HFFc6 (cell line): ENCODE measurements at regions not wholly inside any gene's neighbourhood (a gene's known extent, or its start where the extent isn't known, plus 50 kb on each side); places are given as distances from the start of the nearest gene placed in this dataset.

Source experiments
- DNase-seq: peaks from one replicate; pipeline ENCODE4 v3.0.0-alpha.2; 2018
- H3K27ac Mint-ChIP-seq: 2 replicates; pipeline ENCODE4 v1.8.0; 2020; ENCODE audit warnings: mild to moderate bottlenecking, mixed read lengths
- H3K27me3 Mint-ChIP-seq: 2 replicates; pipeline ENCODE4 v1.8.0; 2021; ENCODE audit warnings: mild to moderate bottlenecking, moderate library complexity, mixed read lengths; ENCODE audit not compliant: insufficient read depth
- H3K36me3 Mint-ChIP-seq: 2 replicates; pipeline ENCODE4 v1.8.0; 2021; ENCODE audit warnings: low read depth, mixed read lengths
- H3K4me1 Mint-ChIP-seq: 2 replicates; pipeline ENCODE4 v1.8.0; 2020; ENCODE audit warnings: low read depth, mixed read lengths
- H3K4me3 Mint-ChIP-seq: 2 replicates; pipeline ENCODE4 v1.8.0; 2020; ENCODE audit warnings: mild to moderate bottlenecking, moderate library complexity, mixed read lengths
- H3K9me3 Mint-ChIP-seq: 2 replicates; pipeline ENCODE4 v1.8.0; 2020; ENCODE audit warnings: mild to moderate bottlenecking, mixed read lengths
- TF ChIP-seq, protein P1 (sequence below): fragments of 200-600 bp; sonication (generic); IDR thresholded peaks from 2 replicates; pipeline ENCODE4 v1.5.0; 2021; ENCODE audit warnings: antibody characterized with exemption, mild to moderate bottlenecking

DNA sequence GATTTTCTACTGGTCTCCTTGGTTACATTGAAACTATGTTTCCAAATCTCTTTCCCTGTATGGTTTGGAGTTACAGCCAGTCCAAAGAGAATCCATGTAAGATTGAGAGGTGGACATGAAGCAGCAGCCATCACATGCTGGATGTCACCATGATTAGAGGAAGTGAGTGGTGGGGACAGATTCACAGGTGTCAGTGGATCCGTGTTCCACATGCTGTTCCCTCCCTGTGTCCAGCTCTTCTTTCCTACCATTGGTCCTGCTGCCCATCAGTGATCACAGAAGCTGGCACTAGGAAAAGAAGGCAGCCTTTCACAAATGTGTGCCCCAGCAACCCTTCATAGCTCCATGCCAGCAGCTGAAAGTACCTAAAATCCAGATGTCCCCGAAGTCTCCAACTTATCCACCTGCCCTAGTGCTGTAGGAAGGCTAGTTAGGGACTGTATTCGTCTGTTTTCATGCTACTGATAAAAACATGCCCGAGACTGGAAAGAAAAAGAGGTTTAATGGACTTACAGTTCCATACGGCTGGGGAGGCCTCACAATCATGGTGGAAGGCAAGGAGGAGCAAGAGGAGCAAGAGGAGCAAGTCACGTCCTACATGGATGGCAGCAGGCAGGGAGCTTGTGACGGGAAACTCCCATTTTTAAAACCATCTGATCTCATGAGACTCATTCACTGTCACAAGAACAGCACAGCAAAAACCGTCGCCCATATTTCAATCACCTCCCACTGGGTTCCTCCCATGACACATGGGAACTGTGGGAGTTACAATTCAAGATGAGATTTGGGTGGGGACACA is 207.5 kb downstream of the INSIG2 start:
- Mint-ChIP-seq H3K4me3 (no peak overlapping the region), H3K9me3 (peaks cover 36% of the 10 kb centered on the region), H3K4me1 (no peaks in the 10 kb centered on the region), H3K36me3 (no peaks in the 10 kb centered on the region), H3K27ac (no peak overlapping the region), H3K27me3 (peaks cover 4% of the 10 kb centered on the region; the same call in 1 of the 2 replicates)
- TF ChIP-seq, protein P1, sequence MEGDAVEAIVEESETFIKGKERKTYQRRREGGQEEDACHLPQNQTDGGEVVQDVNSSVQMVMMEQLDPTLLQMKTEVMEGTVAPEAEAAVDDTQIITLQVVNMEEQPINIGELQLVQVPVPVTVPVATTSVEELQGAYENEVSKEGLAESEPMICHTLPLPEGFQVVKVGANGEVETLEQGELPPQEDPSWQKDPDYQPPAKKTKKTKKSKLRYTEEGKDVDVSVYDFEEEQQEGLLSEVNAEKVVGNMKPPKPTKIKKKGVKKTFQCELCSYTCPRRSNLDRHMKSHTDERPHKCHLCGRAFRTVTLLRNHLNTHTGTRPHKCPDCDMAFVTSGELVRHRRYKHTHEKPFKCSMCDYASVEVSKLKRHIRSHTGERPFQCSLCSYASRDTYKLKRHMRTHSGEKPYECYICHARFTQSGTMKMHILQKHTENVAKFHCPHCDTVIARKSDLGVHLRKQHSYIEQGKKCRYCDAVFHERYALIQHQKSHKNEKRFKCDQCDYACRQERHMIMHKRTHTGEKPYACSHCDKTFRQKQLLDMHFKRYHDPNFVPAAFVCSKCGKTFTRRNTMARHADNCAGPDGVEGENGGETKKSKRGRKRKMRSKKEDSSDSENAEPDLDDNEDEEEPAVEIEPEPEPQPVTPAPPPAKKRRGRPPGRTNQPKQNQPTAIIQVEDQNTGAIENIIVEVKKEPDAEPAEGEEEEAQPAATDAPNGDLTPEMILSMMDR, result no peak
- DNase-seq, result no peak

DNA sequence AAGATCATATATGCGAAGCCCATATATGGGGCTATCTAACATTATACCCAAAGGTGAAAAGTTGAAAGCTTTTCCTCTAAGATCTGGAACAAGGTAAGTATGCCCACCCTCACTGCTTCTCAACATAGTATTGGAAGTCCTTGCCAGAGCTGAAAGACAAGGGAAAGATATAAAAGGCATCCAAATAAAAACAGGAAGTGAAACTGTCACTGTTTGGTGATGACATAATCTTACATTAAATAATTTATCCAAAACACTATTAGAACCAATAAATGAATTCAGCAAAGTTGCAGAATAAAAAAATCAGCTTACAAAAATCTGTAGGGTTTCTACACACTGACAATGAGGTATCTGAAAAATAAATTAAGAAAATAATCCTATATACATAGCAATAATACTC is 205.8 kb downstream of the INSIG2 start:
- Mint-ChIP-seq H3K27ac (no peak overlapping the region), H3K27me3 (peaks cover 4% of the 10 kb centered on the region; the same call in 1 of the 2 replicates), H3K9me3 (peaks cover 32% of the 10 kb centered on the region), H3K4me1 (no peaks in the 10 kb centered on the region), H3K36me3 (no peaks in the 10 kb centered on the region), H3K4me3 (no peak overlapping the region)
- no peak for DNase-seq
- TF ChIP-seq, protein P1, result no peak

DNA sequence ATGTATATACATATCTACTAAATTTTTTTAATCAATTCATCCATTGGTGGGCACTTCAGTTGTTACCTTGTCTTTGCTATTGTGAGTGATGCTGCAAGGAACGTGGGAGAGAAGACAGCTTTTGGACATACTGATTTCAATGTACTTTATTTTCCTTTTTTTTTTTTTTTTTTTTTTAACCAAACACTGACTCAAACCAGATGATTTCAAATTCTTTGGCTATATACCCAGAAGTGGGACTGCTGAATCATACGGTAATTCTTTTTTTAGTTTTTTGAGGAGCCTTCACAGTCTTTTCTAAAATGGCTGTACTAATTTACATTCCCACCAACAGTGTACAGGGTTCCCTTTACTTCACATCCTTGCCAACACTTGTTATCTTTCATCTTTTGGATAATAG is 204.7 kb downstream of the INSIG2 start:
- DNase-seq, result no peak
- Mint-ChIP-seq H3K27ac (no peak overlapping the region), H3K27me3 (peaks cover 4% of the 10 kb centered on the region; the same call in 1 of the 2 replicates), H3K36me3 (no peaks in the 10 kb centered on the region), H3K4me1 (no peaks in the 10 kb centered on the region), H3K9me3 (peaks cover 26% of the 10 kb centered on the region), H3K4me3 (no peak overlapping the region)
- TF ChIP-seq, protein P1, result no peak

DNA sequence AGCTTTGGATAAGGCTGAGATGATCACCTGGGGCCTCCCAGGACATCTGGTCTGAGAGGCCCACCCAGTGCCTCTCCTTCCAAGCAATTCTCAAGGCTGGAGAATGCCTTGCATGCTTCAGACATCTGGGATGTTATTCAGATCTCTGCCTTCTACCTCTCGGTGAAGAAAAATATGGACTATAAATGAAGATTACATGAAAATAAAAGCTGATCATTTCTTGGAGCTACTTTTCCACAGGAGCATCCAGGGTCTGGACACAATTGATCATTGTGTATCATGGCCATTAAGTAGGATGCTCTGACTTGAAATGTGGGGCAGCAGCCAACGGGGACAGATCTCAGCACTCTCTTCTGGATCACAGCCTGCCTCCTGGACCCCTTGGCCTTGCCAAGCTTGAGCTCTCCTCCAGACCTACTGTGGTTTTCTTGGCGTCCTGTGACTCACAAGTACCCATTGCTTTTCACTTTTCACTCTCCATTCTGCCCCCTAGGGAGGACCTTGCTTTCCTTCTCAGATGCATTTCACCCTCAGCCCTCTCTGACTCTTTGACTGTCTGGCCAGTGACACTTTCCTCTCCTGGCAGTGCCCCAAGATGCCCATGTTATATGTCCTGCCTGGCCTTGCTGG is 203.1 kb downstream of the INSIG2 start:
- no peak overlapping the region for H3K4me3 Mint-ChIP-seq
- H3K27ac Mint-ChIP-seq, result no peak overlapping the region
- peaks cover 16% of the 10 kb centered on the region for H3K9me3 Mint-ChIP-seq
- H3K27me3 Mint-ChIP-seq, result peaks cover 4% of the 10 kb centered on the region; the same call in 1 of the 2 replicates
- no peak for DNase-seq
- no peaks in the 10 kb centered on the region for H3K36me3 Mint-ChIP-seq
- no peaks in the 10 kb centered on the region for H3K4me1 Mint-ChIP-seq
- TF ChIP-seq, protein P1, result no peak

DNA sequence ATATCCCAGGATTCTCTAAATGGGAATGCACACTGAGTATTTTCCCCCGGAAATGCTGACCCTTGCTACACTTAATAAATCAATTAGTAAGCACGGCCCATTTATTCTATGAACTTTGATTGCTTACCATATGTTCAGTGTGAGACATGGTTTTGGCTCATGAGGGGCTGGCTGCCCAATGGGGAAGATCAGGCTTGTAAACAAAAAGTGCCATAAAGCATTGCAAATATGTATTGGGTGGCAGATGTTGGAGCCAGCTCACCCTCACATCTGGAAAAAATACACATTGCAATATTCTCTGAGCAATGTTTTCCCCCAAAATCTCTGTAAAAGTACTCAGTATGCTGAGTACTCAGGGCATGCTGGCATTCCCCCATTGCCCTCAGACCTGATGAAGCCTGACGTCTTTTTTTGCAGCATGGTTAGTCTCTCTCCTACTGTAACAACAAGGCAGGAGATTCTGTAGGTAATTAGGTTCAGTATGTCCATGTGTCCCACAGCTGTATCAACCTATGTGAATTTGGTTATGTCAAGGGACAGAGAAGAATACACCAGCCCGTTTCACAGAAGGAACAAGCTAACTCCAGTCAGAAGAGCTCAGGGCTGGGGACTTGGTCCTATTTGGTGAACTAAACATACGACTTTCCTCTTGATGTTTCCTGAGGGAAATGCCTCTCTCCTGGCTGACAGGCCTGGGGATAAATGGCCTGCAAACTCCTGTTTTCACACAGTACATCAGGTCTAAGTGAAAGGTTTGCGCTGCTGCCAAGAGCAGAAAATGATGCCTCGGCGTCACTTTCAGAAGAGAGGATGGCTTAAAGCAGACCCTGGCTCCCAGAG is 202.4 kb downstream of the INSIG2 start:
- no peak overlapping the region for H3K27ac Mint-ChIP-seq
- no peaks in the 10 kb centered on the region for H3K4me1 Mint-ChIP-seq
- DNase-seq, result no peak
- H3K36me3 Mint-ChIP-seq, result no peaks in the 10 kb centered on the region
- H3K4me3 Mint-ChIP-seq, result no peak overlapping the region
- no peaks in the 10 kb centered on the region for H3K27me3 Mint-ChIP-seq
- peaks cover 8% of the 10 kb centered on the region; the same call in 1 of the 2 replicates for H3K9me3 Mint-ChIP-seq
- TF ChIP-seq, protein P1, result no peak
